AG04449 (cell line): ENCODE measurements at regions not wholly inside any gene's neighbourhood (a gene's known extent, or its start where the extent isn't known, plus 50 kb on each side); places are given as distances from the start of the nearest gene placed in this dataset.

ENCODE experiments used
- CTCF ChIA-PET: fragments of 350-600 bp; formaldehyde crosslinking; extraction: SDS; loops from one replicate; lab custom pipeline; 2021; ENCODE audit warnings: antibody characterized with exemption; lab: Yijun Ruan, JAX
- POLR2A ChIA-PET: fragments of 400-600, 350-600 bp; formaldehyde crosslinking; extraction: SDS; loops from one replicate; lab custom pipeline; 2020; ENCODE audit warnings: antibody characterized with exemption, inconsistent platforms; lab: Yijun Ruan, JAX
- DNase-seq: peaks from one replicate; pipeline ENCODE4 v3.0.0-alpha.2; 2010; ENCODE audit warnings: low read depth, low spot score
- H3K4me3 ChIP-seq: 2 replicates; pipeline ENCODE4 v1.5.1; 2011; ENCODE audit warnings: low read depth, mild to moderate bottlenecking, control low read depth, low read length
- TF ChIP-seq, protein P1 (sequence below): IDR thresholded peaks from one replicate; pipeline ENCODE4 v1.5.1; 2011; ENCODE audit warnings: mild to moderate bottlenecking, moderate library complexity, low read length, control low read depth, inconsistent platforms; ENCODE audit not compliant: insufficient read depth; ENCODE audit errors: missing control alignments

DNA sequence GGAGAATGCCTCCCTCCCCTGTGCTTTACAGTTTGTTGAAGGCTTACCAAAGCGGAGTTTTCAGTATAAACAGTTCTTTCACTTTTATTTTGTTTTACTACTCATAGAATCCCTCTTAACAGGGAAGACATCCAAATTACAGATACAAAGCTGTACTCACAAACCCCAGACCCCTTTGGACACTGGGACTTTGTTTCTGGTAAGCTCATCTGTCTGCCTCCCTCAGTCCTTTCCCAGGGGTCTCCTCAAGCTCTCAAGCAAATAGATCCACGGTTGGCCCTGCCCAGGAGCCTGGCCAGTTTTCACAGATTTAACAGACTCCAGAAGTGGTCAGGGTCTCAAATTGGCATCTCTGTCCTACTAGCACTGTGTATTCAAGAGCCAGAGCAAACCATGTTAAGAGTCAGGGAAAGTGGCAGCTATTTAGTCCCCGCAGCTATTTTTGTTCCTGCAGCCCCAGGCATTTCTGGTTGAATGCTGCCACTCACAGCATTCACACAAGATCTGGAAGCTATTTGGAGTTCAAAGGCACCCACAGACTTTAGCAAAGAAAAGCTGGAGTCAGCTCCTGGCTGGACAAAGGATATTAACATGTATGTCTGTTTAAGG, 54.2 kb downstream of the TMEM100 start:
- DNase-seq: no peak
- CTCF ChIA-PET: interaction anchor here (0.9 to 1.2 kb wide), 2 partner anchors 9 to 319 kb away, joined by 3 read pairs; no protein-coding TSS in a partner anchor
- TF ChIP-seq, protein P1, sequence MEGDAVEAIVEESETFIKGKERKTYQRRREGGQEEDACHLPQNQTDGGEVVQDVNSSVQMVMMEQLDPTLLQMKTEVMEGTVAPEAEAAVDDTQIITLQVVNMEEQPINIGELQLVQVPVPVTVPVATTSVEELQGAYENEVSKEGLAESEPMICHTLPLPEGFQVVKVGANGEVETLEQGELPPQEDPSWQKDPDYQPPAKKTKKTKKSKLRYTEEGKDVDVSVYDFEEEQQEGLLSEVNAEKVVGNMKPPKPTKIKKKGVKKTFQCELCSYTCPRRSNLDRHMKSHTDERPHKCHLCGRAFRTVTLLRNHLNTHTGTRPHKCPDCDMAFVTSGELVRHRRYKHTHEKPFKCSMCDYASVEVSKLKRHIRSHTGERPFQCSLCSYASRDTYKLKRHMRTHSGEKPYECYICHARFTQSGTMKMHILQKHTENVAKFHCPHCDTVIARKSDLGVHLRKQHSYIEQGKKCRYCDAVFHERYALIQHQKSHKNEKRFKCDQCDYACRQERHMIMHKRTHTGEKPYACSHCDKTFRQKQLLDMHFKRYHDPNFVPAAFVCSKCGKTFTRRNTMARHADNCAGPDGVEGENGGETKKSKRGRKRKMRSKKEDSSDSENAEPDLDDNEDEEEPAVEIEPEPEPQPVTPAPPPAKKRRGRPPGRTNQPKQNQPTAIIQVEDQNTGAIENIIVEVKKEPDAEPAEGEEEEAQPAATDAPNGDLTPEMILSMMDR: no peak
- POLR2A ChIA-PET: no interaction called here
- H3K4me3 ChIP-seq: no peak overlapping the region

DNA sequence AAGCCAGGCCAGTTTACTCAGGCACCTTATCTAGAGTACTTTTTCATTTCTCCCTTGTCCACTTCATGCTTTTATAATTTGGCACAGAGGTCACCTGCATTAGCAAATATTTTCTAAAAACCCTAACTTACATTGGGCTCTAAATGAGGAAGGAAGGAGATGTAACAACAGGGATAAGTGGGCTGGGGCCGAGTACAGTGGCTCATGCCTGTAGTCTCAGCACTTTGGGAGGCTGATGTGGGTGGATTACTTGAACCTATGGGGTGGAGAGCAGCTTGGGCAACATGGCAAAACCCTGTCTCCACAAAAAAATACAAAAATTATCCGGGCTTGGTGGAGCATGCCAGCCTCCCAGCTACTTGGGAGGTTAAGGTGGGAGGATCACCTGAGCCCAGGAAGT, 55.9 kb downstream of the TMEM100 start:
- POLR2A ChIA-PET: no interaction called here
- H3K4me3 ChIP-seq: no peak overlapping the region
- DNase-seq: no peak
- TF ChIP-seq, protein P1: no peak
- CTCF ChIA-PET: no interaction called here

DNA sequence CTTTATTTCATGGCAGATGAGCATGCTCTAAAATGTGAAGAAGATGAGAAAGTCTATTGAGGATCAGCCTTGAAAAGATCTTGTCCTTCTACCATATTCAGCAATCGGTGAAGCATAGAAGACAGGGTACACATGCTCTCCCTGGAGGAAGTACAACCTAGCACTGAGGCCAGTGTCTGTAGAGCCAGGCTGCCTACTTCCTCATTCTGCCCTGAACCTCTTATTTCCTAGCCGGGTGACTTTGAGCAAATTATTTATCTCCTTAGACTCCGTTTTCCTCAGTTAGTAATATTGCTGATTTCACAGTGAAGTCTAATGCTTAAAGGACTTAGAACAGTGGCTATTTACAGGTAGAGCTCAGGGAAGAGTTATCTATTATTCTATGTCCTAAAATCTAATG, 58.4 kb downstream of the TMEM100 start:
- no peak overlapping the region for H3K4me3 ChIP-seq
- CTCF ChIA-PET: no interaction called here
- TF ChIP-seq, protein P1: no peak
- POLR2A ChIA-PET: no interaction called here
- DNase-seq: no peak

DNA sequence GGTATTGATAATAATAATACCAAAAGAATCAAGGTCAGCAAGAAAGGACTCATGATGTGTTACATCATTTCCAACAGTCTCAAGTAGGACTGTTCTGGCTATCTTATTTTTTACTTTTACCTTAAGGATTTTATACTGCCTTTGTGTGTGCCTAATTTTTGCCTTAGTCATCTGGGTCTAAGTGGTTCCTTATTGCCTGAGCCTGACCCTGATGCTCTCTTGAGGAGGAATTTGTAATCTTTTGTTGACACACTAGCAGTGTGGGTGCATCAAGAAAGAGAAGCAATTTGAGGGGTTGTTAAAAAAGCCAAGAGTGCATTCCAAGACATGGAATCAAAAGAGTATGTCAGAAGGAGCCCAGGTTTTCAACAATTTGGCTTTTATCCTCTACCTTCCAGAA, 59.3 kb downstream of the TMEM100 start:
- H3K4me3 ChIP-seq: no peak overlapping the region
- TF ChIP-seq, protein P1: no peak
- DNase-seq: no peak
- ChIA-PET POLR2A (no interaction called here), CTCF (no interaction called here)

DNA sequence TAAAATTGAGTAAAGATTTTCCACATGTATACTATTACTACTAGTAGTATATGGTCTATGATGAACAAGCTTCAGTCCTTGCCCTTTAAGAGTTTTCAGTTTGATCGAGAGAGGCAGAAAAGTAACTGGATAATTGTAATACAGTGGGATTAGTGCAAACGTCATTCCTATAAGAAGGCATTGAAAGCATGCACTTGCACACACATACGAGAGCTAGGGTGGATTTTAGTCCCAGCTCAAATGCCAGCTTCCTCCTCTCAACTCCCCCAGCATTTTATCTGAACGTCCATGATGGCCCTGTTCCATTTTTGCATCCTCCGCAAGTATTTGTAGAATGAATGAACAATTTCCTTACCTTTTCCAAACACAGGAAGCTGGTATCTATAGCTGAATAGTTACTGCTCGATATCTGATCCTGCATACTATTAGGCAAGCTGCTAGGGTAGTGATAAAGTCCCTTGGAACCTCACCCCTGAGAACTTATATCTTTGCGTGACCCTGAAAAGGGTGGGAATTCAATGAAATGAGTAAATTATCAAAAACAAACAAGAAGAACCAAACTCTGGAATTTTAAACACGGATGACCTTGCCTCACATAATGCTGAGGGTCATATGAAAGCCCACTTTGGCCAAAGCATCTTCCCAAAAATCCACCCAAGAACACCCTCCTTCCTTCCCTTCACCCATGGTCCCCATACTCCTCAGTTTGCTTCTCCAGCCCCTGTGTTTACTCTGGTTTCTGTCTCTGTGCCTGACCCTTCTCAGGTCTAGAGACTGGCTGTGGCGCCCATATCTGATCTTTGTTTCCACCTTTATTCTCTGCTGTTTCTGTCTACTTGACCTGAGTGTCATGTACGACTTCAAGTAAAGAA, 60.5 kb downstream of the TMEM100 start:
- CTCF ChIA-PET: interaction anchor here (1.3 to 2.8 kb wide), 2 partner anchors 21 to 56 kb away, joined by 4 to 9 read pairs; no protein-coding TSS in a partner anchor
- H3K4me3 ChIP-seq: no peak overlapping the region
- TF ChIP-seq, protein P1: no peak
- POLR2A ChIA-PET: no interaction called here
- no peak for DNase-seq

DNA sequence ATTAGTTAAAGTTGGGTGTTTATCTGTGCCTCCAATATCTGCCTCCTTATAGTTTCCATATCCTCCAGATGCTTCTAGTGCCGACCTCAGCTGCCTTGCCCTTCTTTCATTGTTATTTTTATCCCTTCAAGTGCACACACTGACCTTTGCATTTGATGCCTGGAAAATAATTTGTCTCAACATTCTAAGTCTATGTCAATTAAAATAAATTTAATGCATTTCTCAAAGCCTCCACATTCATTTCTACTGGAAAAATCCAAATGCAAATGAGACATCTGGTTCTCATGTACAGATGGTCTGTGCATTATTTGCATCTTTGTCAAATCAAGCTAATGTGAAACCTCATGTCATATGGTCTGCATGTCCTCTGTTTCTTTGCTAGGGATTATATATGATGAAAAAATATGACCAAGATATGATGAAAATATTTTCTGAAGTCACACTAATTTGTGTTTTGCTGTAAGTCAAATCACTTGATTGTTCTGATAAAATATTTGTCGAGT, 61.4 kb downstream of the TMEM100 start:
- CTCF ChIA-PET: interaction anchor here (1.3 to 2.8 kb wide), 2 partner anchors 20 to 57 kb away, joined by 4 to 9 read pairs; no protein-coding TSS in a partner anchor
- DNase-seq: no peak
- POLR2A ChIA-PET: no interaction called here
- TF ChIP-seq, protein P1: no peak
- H3K4me3 ChIP-seq: no peak overlapping the region
